GM18868 (cell line): ENCODE measurements at regions not wholly inside any gene's neighbourhood (a gene's known extent, or its start where the extent isn't known, plus 50 kb on each side); places are given as distances from the start of the nearest gene placed in this dataset.
"Not testable (repeated sequence)": the region's sequence is repeated elsewhere in the genome, so short reads cannot be mapped to it uniquely, and the experiment has no call there.

ENCODE experiments used
- ATAC-seq: cut with Tn5 transposase; IDR thresholded peaks from one replicate; pipeline ENCODE4 v1.9.1; 2021; ENCODE audit warnings: mild to moderate bottlenecking, moderate library complexity; ENCODE audit not compliant: unreplicated experiment

GRCh38 chr7:67875558-67875957, 878.9 kb downstream of the TYW1 start:
- no peak for ATAC-seq

DNA sequence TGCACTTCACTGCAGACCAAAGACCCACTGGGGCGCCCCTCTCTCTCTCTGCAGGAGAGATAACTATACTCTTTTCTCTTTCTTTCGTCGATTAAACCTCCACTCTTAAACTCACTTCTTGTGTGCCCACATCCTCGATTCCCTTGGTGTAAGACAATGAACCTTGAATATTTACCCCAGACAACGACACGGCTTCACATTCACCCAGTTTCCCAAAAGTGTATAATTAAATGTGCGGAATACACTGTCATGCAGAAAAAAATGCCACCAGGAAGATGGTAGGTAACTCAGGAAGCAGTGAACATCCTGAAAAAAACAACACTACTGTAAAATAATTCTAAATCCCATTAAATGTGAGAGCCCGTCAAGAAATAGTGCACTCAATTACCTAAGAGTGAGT, 882.2 kb downstream of the TYW1 start:
- no peak for ATAC-seq

- no peak for ATAC-seq
Observed at GRCh38 chr7:67882843-67883242, 886.2 kb downstream of the TYW1 start.

GRCh38 chr7:67890316-67890715, 893.7 kb downstream of the TYW1 start:
- no peak for ATAC-seq

GRCh38 chr7:67894746-67895145, 898.1 kb downstream of the TYW1 start:
- no peak for ATAC-seq

GRCh38 chr7:67896721-67897120, 900.1 kb downstream of the TYW1 start:
- ATAC-seq, result no peak

- no peak for ATAC-seq
Observed at GRCh38 chr7:67900456-67900855, 903.8 kb downstream of the TYW1 start.

- no peak for ATAC-seq
Observed at GRCh38 chr7:67901808-67902480, 905.3 kb downstream of the TYW1 start.

GRCh38 chr7:67907792-67908191, 911.2 kb downstream of the TYW1 start:
- ATAC-seq, result no peak

- no peak for ATAC-seq
Observed at GRCh38 chr7:67912437-67912836, 915.8 kb downstream of the TYW1 start.

GRCh38 chr7:67913604-67914003, 917.0 kb downstream of the TYW1 start:
- no peak for ATAC-seq

- not testable (repeated sequence) for ATAC-seq
Observed at GRCh38 chr7:67916111-67916510, 919.5 kb downstream of the TYW1 start.

DNA sequence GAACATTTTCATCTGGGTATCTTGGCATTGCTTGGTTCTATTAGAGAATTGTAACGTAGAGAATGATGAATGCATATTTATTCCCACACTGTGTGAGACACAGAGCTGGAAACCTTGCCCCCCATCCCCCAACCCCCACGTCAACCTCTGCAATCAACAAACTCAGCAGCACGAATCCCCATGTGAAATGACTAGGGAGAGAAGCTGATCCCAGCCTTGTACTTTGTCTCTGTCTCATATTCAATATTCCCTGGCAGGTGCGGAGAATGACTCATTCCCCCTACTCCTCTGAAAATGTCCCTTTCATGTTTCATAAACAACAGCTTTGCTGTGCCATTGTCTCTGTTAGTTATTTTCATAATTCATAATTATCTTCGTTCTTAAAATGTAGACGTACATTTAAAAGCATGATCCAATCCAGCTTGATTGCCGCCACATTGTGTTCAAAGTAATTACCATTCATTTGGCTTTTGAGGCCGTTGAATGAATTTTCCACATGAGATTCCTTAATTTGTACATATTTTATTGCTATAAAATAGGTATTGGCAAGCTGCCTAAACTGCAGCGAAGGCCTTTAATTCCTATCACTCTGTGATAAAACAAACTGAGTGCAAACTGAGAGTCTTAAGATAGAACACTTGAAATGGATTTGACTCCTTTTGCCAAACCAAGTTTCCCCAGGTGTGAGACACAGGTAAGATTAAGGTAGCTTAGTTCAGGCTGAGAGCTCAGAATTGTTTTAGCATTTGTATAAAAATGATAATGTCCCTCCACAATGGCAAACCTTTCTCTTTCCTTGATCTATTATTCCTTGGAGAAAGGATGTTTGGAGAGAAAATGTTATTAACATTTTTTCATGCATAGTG, 920.2 kb downstream of the TYW1 start:
- no peak for ATAC-seq

GRCh38 chr7:67917437-67917755, 920.8 kb downstream of the TYW1 start:
- ATAC-seq, result no peak

DNA sequence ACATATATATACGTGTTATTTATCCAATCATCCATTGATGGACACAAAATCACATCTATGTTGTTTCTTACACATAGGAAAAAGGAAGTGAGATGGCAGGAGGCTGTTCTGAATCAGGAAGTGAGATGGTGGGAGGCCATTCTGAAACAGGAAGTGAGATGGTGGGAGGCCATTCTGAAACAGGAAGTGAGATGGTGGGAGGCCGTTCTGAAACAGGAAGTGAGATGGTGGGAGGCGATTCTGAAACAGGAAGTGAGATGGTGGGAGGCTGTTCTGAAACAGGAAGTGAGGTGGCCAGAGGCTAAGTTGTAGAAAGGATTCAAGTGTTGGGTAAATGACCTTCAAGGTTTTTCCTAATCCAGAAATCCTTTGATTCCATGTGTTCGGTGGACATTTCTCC, 921.5 kb downstream of the TYW1 start:
- no peak for ATAC-seq

GRCh38 chr7:67923286-67923685, 926.7 kb downstream of the TYW1 start:
- no peak for ATAC-seq

DNA sequence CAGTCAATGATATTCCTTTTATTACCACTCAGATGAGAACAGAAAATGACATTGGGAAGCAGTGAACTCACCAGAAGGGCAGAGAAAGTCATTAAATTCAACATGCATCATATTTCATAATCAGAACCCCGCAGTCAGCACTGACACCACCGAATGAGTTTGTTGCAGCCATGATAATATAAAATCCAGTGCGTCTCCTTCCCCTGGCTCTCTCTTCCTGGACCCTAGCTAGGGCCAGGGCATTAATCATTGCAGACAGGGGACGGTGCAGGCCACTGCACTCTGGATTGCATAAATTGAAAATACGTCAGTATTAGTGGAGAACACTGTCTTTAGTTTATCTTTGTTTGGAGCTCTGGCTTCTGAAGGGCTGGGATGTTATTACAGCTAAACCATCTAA, 931.5 kb downstream of the TYW1 start:
- ATAC-seq, result no peak

- not testable (repeated sequence) for ATAC-seq
Observed at GRCh38 chr7:67936447-67936846, 939.8 kb downstream of the TYW1 start.

DNA sequence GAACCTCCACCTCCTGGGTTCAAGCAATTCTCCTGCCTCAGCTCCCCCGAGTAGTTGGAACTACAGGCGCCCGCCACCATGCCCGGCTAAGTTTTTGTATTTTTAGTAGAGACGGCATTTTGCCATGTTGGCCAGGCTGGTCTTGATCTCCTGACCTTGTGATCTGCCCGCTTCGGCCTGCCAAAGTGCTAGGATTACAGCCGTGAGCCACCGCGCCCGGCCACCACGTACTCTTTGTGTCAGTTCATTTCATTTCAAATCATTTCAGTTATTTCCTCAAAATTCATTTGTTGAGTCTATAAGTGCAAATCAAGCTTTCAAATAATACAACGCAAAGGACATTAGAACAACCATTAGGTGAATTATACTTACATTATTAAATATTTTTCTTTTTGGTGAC, 943.8 kb downstream of the TYW1 start:
- no peak for ATAC-seq

- no peak for ATAC-seq
Observed at GRCh38 chr7:67947191-67947590, 950.6 kb downstream of the TYW1 start.

DNA sequence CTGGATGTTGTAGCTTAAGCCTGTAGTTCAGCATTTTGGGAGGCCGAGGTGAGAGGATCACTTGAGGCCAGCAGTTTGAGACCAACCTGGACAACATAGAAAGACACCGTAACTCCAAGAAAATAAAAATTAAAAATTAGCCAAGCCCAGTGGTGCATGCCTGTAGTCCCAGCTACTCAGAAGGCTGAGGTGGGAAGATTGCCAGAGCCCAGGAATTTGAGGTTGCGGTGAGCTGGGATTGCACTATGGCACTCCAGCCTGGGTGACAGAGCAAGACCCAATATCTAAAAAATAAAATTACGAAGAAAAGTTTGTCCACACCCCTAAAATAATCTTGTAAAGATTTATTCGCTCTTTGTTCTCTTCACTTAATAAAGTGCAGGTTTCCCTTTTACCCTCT, 951.0 kb downstream of the TYW1 start:
- ATAC-seq, result no peak

DNA sequence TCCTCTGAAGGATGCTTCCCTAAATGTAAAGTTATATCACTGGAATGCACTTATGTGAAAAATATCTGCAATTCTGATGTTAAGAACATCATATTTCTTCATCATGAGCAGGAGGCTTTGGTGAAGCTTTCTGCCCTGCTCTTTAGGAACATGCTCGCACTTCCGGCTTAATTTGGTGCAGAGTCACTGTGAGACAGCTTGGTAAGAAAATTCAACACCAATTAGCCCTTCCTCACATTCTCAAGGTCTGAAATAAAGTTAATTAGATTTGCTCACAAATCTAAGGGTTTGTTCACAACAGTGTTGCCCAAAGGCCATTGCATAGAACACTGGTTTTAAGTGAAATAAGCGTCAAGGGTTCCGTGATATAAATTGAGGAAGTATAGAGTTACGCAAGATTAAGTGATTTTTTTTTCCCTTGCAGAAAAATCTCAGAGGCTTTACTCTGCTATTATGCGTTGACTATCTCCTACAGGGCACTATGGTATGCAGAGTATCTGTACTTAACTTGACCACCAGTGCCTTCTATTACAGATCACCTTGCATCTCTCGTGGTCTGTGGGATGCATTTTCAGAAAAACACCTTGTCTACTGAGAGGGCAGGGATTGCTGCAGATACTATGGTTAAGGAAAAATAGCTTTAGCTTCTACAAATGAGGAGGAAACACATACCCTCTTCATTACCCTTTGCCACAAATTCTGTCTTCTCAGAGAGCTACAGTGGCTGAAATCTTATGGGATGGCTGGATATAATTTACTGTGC, 953.9 kb downstream of the TYW1 start:
- no peak for ATAC-seq
